ENCODE measurements at regions not wholly inside any gene's neighbourhood (a gene's known extent, or its start where the extent isn't known, plus 50 kb on each side); places are given as distances from the start of the nearest gene placed in this dataset.

- Histone ChIP-seq H3K27ac (no peak overlapping the region), H3K36me3 (no peaks in the 10 kb centered on the region), H3K4me3 (no peak overlapping the region), H3K9me3 (no peaks in the 10 kb centered on the region), H3K27me3 (replicated peaks in 1 of 7) (no peaks in the 10 kb centered on the region), H3K4me1 (no peaks in the 10 kb centered on the region)
- TF ChIP-seq POLR2A (IDR thresholded peaks at IDR 0.05): no peak
- no peak for TF ChIP-seq POLR2AphosphoS5 (IDR thresholded peaks at IDR 0.05)
- no peak for TF ChIP-seq CTCF (IDR thresholded peaks at IDR 0.05 in 8 of 11, conservative IDR thresholded peaks at IDR 0.05 in 3 of 11)
- DNase-seq: no peak
- intact Hi-C loops (cut with DNase I; ENCODE audit: low total_unique reads): no loop called here
- 76 to 88% (median 82%) methylated on average over 4 of the region's 4 CpGs for WGBS, 5 donors
Measured at GRCh38 chr18:40915724-40916123, 1039.3 kb upstream of the PIK3C3 start.

- no peaks in the 10 kb centered on the region for H3K27me3 ChIP-seq (replicated peaks in 1 of 7)
- 70 to 83% (median 74%) methylated on average over 4 of the region's 4 CpGs for whole genome bisulfite sequencing, 5 donors
- no peaks in the 10 kb centered on the region for H3K36me3 ChIP-seq
- H3K4me1 ChIP-seq: no peaks in the 10 kb centered on the region
- no peak for TF ChIP-seq POLR2AphosphoS5 (IDR thresholded peaks at IDR 0.05)
- TF ChIP-seq CTCF (IDR thresholded peaks at IDR 0.05 in 8 of 11, conservative IDR thresholded peaks at IDR 0.05 in 3 of 11): no peak
- TF ChIP-seq POLR2A (IDR thresholded peaks at IDR 0.05): no peak
- no peak overlapping the region for H3K27ac ChIP-seq
- no peak for DNase-seq
- no peak overlapping the region for H3K4me3 ChIP-seq
- intact Hi-C loops (cut with DNase I; ENCODE audit: low total_unique reads): no loop called here
- no peaks in the 10 kb centered on the region for H3K9me3 ChIP-seq
Measured at GRCh38 chr18:40911582-40912254, 1043.3 kb upstream of the PIK3C3 start.

- Histone ChIP-seq H3K9me3 (no peaks in the 10 kb centered on the region), H3K4me3 (no peak overlapping the region), H3K4me1 (no peaks in the 10 kb centered on the region), H3K36me3 (no peaks in the 10 kb centered on the region), H3K27ac (no peak overlapping the region), H3K27me3 (replicated peaks in 1 of 7) (no peaks in the 10 kb centered on the region)
- DNase-seq: no peak
- 84 to 97% (median 90%) methylated on average over 3 of the region's 3 CpGs for WGBS, 5 donors
- TF ChIP-seq POLR2A (IDR thresholded peaks at IDR 0.05) (no peak), POLR2AphosphoS5 (IDR thresholded peaks at IDR 0.05) (no peak), CTCF (IDR thresholded peaks at IDR 0.05 in 8 of 11, conservative IDR thresholded peaks at IDR 0.05 in 3 of 11) (no peak)
- intact Hi-C loops (cut with DNase I; ENCODE audit: low total_unique reads): no loop called here
Measured at GRCh38 chr18:40911041-40911440, 1044.0 kb upstream of the PIK3C3 start.

GRCh38 chr18:40907842-40908241 is 1047.2 kb upstream of the PIK3C3 start:
- Histone ChIP-seq H3K4me1 (no peaks in the 10 kb centered on the region), H3K27me3 (replicated peaks in 1 of 7) (no peaks in the 10 kb centered on the region), H3K27ac (no peak overlapping the region), H3K4me3 (no peak overlapping the region), H3K36me3 (no peaks in the 10 kb centered on the region), H3K9me3 (no peaks in the 10 kb centered on the region)
- intact Hi-C loops (cut with DNase I; ENCODE audit: low total_unique reads): no loop called here
- no peak for DNase-seq
- TF ChIP-seq POLR2AphosphoS5 (IDR thresholded peaks at IDR 0.05): no peak
- TF ChIP-seq POLR2A (IDR thresholded peaks at IDR 0.05): no peak
- no peak for TF ChIP-seq CTCF (IDR thresholded peaks at IDR 0.05 in 8 of 11, conservative IDR thresholded peaks at IDR 0.05 in 3 of 11)
- WGBS, 5 donors: 66 to 79% (median 68%) methylated on average over 2 of the region's 2 CpGs
